Nucleus accumbens (tissue), 56 donors: ENCODE measurements at regions not wholly inside any gene's neighbourhood (a gene's known extent, or its start where the extent isn't known, plus 50 kb on each side); places are given as distances from the start of the nearest gene placed in this dataset.

ENCODE experiments used
- DNase-seq, 56 donors: peaks; one replicate each; lab custom pipeline; 2025; lab: John Stamatoyannopoulos, UW

DNA sequence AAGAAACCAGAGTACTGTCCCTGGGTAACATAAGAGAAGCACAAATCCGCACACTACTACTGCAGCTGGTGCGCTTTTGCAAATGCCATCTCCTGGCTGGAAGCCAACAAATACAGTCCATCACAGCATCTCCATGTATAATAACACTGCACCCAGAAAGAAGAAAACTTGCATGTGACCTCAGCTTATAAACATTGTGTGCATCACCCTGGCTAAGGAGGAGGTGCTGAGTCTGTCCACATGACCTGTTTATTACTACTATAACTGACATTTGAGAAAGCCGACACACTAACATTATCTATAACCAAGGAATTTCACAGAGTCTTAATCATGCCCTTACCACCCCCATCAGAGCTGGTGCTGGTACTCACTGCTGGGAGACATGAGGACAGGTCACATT, 516.8 kb downstream of the CFAP47 start:
- DNase-seq, result no peak

DNA sequence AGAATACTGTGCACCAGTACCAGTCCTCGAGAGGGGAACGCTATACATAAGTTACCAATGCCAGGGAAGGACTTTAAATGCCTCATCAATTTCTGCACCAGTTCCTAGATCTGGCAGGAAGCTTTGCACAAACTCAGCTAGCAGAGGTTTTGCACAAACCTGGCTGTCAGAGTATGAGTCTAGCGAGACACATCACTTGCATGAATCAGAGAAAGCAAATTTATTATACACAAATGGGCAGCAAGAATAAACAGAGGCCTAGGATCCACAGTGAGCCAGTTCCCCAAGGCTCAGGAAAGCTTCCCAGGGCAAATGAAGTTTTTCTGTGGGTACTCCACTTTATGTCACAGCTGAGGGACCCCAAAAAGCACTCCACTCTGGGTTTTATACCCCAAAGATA, 523.5 kb downstream of the CFAP47 start:
- DNase-seq, result no peak

GRCh38 chrX:36445566-36445965, 526.0 kb downstream of the CFAP47 start:
- peak in 1 of 56 donors; percentile 0 for DNase-seq

GRCh38 chrX:36462142-36462541, 542.6 kb downstream of the CFAP47 start:
- DNase-seq, result no peak

GRCh38 chrX:36480441-36480990, 527.6 kb upstream of the FAM47C start:
- no peak for DNase-seq

GRCh38 chrX:36501169-36501702, 506.9 kb upstream of the FAM47C start:
- DNase-seq, result no peak

DNA sequence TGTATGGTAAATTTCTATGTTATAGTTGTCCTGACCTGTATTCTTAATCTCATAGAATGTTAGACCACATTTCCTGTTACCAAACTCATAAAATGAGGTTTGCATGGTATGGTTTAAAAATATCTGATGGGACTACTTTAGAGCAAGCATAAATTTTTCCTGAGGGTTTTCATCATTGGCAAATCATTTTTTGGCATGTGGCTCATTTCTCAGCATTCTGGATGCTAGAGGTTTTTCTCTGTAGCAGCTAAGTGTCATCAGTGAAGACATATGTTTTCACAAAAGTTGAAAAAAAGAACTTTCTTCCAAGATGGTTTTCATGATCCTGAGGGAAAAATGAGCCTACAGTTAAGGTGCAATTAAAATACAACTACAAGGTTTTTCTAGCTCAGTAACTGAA, 503.5 kb upstream of the FAM47C start:
- no peak for DNase-seq

DNA sequence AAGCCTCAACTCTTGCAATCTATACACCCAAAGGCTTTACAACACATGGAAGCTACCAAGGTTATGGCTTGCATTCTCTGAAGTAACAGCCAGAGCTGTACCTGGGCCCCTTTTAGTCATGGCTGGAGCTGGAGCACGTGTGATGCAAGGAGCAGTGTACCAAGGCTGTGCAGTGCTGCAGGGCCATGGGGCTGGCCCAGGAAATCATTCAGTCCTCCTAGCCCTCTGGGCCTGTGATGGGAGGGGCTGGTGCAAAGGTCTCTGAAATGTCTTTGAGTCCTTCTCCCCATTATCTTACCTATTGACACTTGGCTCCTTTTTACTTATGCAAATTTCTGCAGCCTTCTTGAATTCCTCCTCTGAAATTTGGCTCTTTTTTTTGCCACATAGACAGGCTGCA, 500.1 kb upstream of the FAM47C start:
- DNase-seq, result no peak

DNA sequence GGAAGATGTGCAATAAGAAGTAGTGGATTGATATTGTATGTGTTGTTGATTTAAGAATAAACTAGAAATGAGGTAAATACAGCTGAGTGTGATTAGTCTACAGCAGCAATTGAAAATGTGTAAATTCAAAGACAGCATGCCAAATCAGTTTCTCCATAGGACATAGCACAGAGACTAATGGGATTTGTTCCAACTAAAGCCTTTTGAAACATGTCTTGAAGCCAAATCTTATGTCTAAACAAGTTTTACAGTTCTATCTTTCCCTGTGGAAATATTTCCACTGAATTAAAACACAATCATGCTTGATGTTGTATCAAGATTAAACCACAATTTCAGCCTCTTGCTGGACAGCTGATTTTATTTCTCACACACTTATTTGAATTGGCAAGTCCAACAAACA, 497.4 kb upstream of the FAM47C start:
- DNase-seq, result no peak

DNA sequence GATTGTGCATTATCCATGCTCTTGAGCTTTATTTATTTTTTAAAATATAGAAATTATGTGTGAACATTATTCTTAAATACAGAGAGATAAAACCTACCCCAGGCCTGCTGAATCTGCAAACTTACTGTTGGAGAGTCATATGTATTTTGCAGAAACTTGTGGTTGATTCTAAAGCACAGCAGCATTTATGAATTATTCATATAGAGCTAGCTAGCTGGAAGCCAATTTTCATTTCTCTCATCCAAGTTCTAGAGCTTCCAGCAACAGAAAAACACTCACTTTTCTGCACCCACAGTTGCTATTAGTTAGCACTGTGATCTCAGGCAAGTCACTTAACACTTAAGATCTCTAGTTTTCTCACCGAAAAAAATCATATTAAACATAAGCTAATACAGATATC, 479.5 kb upstream of the FAM47C start:
- no peak for DNase-seq

GRCh38 chrX:36534900-36535299, 473.3 kb upstream of the FAM47C start:
- no peak for DNase-seq

DNA sequence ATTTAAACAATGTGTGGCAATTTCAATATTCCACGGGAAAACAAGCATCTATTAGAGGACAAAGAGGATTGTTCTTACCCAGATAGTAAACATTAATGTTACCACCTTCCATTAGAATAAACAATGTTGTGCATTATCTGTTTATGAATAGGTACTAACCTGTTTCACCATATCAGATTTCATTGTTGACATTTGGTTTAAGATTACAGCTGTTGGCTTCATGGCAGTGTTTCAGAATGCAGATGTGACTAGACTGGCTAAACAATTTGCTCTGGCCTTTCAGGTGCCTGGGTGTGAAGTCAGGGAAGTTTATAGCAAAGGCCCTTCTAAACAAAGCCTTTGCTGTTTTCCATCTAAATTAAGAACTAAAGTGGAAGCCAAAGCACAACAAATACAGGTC, 464.7 kb upstream of the FAM47C start:
- no peak for DNase-seq

DNA sequence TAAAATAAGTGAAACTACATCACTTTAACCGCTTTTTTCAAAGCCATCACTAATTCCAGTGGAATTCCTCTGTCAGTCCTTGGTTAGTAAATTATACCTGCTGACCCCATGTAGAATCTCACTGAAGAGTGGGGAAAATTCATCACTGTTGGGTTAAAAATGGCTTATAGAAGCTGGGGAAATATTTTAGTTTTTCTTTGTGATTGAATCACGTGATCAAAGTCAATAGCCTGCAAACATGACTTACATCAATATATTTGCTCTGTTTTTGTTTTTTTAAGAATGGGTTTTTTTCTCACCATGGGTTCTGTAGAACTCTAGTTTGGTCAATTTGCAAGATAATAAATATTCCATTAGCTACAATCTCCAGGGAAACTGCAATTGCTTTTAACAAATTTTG, 445.2 kb upstream of the FAM47C start:
- DNase-seq, result no peak

- no peak for DNase-seq
Observed at GRCh38 chrX:36568946-36569345, 439.2 kb upstream of the FAM47C start.

- no peak for DNase-seq
Observed at GRCh38 chrX:36573720-36574119, 434.4 kb upstream of the FAM47C start.

- DNase-seq, result no peak
Observed at GRCh38 chrX:36575670-36576069, 432.5 kb upstream of the FAM47C start.

- no peak for DNase-seq
Observed at GRCh38 chrX:36577006-36577405, 431.2 kb upstream of the FAM47C start.

- no peak for DNase-seq
Observed at GRCh38 chrX:36581030-36581429, 427.1 kb upstream of the FAM47C start.

- DNase-seq, result no peak
Observed at GRCh38 chrX:36583674-36584073, 424.5 kb upstream of the FAM47C start.

- DNase-seq, result peak in 1 of 56 donors; percentile 0
Observed at GRCh38 chrX:36609616-36610585, 398.3 kb upstream of the FAM47C start.

DNA sequence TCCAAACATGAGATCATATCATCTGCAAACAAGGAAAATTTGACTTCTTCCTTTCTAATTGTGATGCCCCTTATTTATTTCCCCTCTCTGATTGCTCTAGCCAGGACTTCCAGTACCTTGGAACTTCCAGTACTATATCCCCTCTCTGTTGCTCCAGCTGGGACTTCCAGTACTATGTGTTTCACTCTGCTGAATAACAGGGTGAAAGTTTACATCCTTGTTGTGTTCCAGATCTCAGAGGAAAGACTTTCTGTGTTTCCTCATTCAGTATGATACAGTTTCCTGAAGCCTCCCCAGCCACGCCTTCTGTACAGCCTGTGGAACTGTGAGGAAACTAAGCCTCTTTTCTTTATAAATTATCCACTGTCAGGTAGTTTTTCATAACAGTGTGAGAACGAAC, 381.3 kb upstream of the FAM47C start:
- DNase-seq, result no peak

DNA sequence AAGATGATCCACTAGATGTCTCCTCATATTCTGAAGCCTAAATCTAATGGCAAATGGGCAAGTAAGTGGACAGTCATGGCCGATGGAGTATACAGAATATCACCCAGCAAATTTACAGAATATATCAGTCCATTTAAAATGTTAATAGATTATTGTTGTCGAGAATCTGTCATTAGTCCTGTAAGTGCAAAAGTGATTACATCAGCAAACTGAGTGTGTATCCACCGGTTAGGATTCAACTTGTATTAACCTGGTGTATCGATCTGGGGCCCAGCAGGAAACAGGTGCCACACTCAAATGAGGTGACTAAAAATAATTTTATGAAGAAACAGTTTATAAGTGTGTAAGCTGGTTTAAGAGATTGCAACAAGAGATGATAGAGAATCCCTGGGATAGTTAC, 367.9 kb upstream of the FAM47C start:
- DNase-seq, result no peak
